ENCODE measurements at regions not wholly inside any gene's neighbourhood (a gene's known extent, or its start where the extent isn't known, plus 50 kb on each side); places are given as distances from the start of the nearest gene placed in this dataset.
A peak's percentile ranks its signal among the peaks of the same experiment; 100 is the strongest.
"Not testable (repeated sequence)": the region's sequence is repeated elsewhere in the genome, so short reads cannot be mapped to it uniquely, and the experiment has no call there.

DNA sequence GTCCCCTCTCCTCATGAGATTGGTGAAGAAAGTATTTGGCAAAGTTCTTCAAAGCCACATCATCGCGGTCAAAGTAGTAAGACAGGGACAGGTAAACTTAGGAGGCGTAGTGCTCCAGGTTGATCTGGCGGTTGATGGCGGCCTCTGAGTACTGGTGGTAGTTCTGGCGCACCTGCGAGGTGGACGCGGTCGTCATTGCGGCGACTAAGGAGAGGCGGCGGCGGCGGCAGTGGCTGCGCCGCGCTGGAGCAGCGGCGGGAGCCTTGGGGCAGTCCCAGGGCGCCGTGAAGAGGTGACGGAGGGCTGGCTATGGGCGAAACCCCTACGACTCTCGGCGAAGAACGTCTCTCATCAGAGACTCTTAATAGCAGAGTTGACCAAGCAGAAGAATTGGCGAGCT, 107.2 kb upstream of the UBE2E3 start:
- no peak for ATAC-seq (replicated peaks in 6 of 8)
- in situ Hi-C loops (cut with MboI; ENCODE audit: low pct_unique_long_range_greater_than_20kb in 2 of 9, low sequenced_read_pairs in 9 of 9, unreplicated experiment in 9 of 9): no loop called here
- H3K27ac ChIP-seq: no peak overlapping the region
- no peaks in the 10 kb centered on the region for H3K4me1 ChIP-seq (replicated peaks in 1 of 2)
- H3K4me3 ChIP-seq: no peak overlapping the region
- 50 to 100% (median 67%) methylated on average over 1 to 4 of the region's 30 CpGs; no CpG with 5 or more reads in 5 of the 10 experiments for WGBS, 10 experiments

DNA sequence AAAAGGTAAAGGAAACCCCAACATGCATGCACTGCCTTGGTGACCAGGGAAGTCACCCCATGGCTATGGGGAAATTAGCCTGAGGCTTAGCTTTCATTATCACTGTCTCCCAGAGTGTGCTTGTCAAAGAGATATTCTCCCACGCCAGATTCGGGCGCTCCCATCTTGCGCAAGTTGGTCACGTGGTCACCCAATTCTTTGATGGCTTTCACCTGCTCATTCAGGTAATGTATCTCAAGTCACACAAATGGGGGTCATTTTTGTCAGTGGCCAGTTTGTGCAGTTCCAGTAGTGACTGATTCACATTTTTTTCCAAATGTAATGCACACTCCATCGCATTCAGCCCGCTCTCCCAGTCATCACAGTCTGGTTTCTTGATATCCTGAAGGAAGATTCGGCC, 107.6 kb upstream of the UBE2E3 start:
- WGBS, 10 experiments: 65 to 100% (median 100%) methylated on average over 1 to 2 of the region's 8 CpGs; no CpG with 5 or more reads in 5 of the 10 experiments
- in situ Hi-C loops (cut with MboI; ENCODE audit: low pct_unique_long_range_greater_than_20kb in 2 of 9, low sequenced_read_pairs in 9 of 9, unreplicated experiment in 9 of 9); H3K4me1 ChIP-seq (replicated peaks in 1 of 2); ATAC-seq (replicated peaks in 6 of 8); H3K27ac ChIP-seq; H3K4me3 ChIP-seq: not testable (repeated sequence)

DNA sequence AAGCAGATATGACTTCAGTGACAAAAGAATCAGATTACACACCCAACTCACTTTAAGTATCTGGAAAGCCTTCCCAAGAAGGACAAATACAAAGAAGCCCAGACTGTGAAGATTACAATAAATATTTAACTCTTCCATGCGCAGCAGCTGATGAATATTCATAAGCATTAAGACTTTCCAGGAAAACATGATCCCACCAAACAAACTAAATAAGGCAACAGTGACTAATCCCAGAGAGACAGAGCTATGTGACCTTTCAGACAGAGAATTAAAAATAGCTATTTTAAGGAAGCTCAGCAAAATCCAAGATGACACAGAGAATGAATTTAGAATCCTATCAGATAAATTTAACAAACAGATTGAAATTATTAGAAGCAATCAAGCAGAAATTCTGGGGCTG, 108.2 kb upstream of the UBE2E3 start:
- peak in 3 of 8 experiments; percentile 95 to 96 (median 95) for ATAC-seq (replicated peaks in 6 of 8)
- WGBS, 10 experiments: 0 to 100% (median 100%) methylated on average over 1 of the region's 1 CpG; no CpG with 5 or more reads in 3 of the 10 experiments
- in situ Hi-C loops (cut with MboI; ENCODE audit: low pct_unique_long_range_greater_than_20kb in 2 of 9, low sequenced_read_pairs in 9 of 9, unreplicated experiment in 9 of 9): no loop called here

DNA sequence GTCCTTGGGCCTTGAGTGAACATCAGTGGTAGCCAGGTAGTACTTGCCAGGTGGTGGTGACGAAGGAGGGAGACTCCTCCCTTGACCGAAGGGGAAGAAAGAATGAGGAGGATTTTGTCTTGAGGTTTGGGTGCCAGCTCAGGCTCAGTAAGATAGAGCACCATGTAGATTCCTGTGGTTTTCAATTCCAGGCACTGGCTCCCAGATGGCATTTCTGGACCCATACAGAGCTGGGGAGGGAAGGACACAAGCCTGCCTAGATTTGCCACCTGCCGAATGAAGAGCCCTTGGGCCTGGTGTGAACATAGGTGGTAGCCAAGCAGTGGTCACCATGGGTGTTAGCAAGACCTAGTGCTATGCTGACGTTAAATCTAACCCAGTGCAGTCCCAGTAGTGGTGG, 108.8 kb upstream of the UBE2E3 start:
- in situ Hi-C loops (cut with MboI; ENCODE audit: low pct_unique_long_range_greater_than_20kb in 2 of 9, low sequenced_read_pairs in 9 of 9, unreplicated experiment in 9 of 9): no loop called here
- WGBS, 10 experiments: 0 to 100% (median 83%) methylated on average over 1 to 3 of the region's 4 CpGs; no CpG with 5 or more reads in 3 of the 10 experiments
- H3K27ac ChIP-seq: no peak overlapping the region

More for the DNA sequence above, 108.2 kb upstream of the UBE2E3 start:
- Histone ChIP-seq H3K27ac (no peak overlapping the region), H3K4me1 (replicated peaks in 1 of 2) (no peaks in the 10 kb centered on the region), H3K4me3 (no peak overlapping the region)

DNA sequence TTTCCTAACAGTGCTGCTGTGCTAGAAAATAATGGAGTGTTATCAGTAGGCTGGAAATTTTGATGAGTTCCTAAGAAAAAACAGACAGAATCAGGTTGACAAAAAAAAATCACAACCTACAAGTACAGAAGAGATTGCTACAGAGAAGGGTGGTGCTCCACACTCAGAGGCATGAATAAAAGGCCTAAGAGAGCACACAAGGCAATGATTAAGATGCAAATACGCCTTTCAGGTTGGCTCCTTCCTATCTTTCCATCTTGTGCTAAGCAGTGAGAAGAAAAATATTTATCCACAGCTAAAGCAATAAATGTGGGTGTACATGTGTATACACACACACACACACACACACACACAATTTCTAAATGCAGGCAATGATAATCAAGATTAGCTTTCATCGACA, 130.6 kb upstream of the UBE2E3 start:
- Histone ChIP-seq H3K4me1 (replicated peaks in 1 of 2) (no peaks in the 10 kb centered on the region), H3K27ac (no peak overlapping the region), H3K4me3 (no peak overlapping the region)
- WGBS, 10 experiments: 33 to 100% (median 82%) methylated on average over 1 to 2 of the region's 2 CpGs; no CpG with 5 or more reads in 2 of the 10 experiments
- in situ Hi-C loops (cut with MboI; ENCODE audit: low pct_unique_long_range_greater_than_20kb in 2 of 9, low sequenced_read_pairs in 9 of 9, unreplicated experiment in 9 of 9): no loop called here
- peak in 3 of 8 experiments; percentile 73 to 99 (median 97) for ATAC-seq (replicated peaks in 6 of 8)

More for the DNA sequence above, 108.8 kb upstream of the UBE2E3 start:
- no peaks in the 10 kb centered on the region for H3K4me1 ChIP-seq (replicated peaks in 1 of 2)
- no peak overlapping the region for H3K4me3 ChIP-seq
- peak in 1 of 8 experiments; percentile 23 for ATAC-seq (replicated peaks in 6 of 8)

DNA sequence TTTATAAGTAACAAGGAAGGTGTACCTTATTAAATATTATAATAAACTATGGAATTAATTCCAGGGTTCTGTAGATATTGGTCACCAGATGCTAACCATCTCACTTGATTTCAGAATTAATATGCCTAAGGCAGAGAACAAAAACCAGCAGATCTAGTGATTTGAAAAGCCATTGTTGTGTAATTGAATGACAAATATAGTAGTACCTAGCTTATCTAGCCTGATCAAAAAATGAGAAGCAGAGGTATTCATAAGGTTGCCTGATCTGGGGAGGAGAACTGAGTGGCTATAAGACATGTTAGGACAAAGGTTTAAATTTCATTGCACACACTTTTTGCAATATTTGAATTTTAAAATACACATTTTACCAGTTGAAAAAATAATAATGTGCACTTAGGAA, 132.0 kb upstream of the UBE2E3 start:
- Histone ChIP-seq H3K4me3 (no peak overlapping the region), H3K4me1 (replicated peaks in 1 of 2) (no peaks in the 10 kb centered on the region), H3K27ac (no peak overlapping the region)
- in situ Hi-C loops (cut with MboI; ENCODE audit: low pct_unique_long_range_greater_than_20kb in 2 of 9, low sequenced_read_pairs in 9 of 9, unreplicated experiment in 9 of 9): no loop called here
- ATAC-seq (replicated peaks in 6 of 8): no peak

DNA sequence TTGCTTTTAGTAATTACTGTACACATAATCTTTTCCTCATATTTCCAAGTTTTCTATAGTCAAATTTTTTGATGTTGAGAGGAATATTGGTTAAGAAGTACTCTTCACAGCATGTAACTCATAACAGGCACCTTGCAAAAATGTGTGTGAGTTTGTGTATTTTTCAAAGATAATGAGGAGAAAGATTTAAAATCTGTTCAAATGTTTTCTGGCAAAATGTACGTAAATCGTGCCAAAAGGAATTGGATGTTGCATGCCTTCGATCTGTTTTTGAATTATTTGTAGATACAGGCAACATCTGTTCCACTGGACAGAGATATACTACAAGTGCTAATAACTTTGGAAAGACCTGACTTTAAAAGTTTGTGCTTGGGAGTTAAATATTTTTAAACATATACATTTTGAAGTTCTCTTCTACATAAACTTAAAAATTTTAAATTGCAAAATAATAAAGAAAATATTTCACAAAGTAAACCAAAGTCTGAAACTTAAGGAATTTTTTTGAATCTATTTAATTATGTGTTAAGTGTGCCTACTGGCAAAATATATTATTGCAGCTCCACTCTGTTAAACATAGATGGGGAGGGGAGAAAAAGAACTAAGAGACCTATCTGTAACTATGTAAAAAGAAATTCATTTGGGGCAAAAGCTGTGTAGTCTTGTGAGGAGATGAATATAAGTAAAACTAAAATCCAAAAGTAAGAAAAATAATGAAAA, 133.5 kb upstream of the UBE2E3 start:
- H3K4me1 ChIP-seq (replicated peaks in 1 of 2): no peaks in the 10 kb centered on the region
- 9 to 96% (median 67%) methylated on average over 2 to 3 of the region's 3 CpGs; no CpG with 5 or more reads in 1 of the 10 experiments for WGBS, 10 experiments
- ATAC-seq (replicated peaks in 6 of 8): no peak
- in situ Hi-C loops (cut with MboI; ENCODE audit: low pct_unique_long_range_greater_than_20kb in 2 of 9, low sequenced_read_pairs in 9 of 9, unreplicated experiment in 9 of 9): no loop called here
- H3K27ac ChIP-seq: no peak overlapping the region
- no peak overlapping the region for H3K4me3 ChIP-seq

DNA sequence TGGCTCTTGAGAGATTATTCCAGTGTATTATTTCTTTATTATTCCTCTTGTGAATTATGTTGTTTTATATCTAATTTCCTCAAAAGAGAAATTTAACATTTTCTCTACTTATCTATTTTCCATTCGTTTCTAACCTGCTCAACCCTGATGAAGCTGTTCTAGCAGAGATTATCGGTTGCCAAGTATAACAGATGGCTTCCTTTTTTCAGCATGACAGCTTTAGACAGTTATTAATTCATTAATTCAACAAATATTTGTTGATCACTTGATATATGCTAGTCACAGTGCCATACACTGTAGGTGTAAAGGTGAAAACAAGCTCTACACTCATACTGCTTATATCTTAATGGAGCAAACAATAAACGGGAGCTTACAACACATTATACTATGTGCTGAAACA, 137.9 kb upstream of the UBE2E3 start:
- ATAC-seq (replicated peaks in 6 of 8): no peak
- in situ Hi-C loops (cut with MboI; ENCODE audit: low pct_unique_long_range_greater_than_20kb in 2 of 9, low sequenced_read_pairs in 9 of 9, unreplicated experiment in 9 of 9): no loop called here
- WGBS, 10 experiments: 30 to 89% (median 75%) methylated on average over 2 to 3 of the region's 3 CpGs

DNA sequence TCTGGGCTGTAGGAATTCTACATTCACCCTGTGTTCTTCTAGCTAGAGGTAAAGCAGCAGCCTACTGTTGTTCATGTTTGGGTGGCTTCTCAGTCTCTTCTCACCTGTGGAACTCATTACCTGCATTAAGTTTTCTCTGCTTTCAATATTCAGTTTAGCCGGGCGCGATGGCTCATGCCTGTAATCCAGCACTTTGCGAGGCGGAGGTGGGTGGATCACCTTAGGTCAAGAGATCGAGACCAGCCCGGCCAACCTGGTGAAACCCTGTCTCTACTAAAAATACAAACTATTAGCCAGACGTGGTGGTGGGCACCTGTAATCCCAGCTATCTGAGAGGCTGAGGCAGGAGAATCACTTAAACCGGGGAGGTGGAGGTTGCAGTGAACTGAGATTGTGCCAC, 139.8 kb upstream of the UBE2E3 start:
- no peaks in the 10 kb centered on the region for H3K4me1 ChIP-seq (replicated peaks in 1 of 2)
- in situ Hi-C loops (cut with MboI; ENCODE audit: low pct_unique_long_range_greater_than_20kb in 2 of 9, low sequenced_read_pairs in 9 of 9, unreplicated experiment in 9 of 9): no loop called here
- 60 to 100% (median 88%) methylated on average over 1 to 8 of the region's 9 CpGs; no CpG with 5 or more reads in 2 of the 10 experiments for WGBS, 10 experiments
- no peak for ATAC-seq (replicated peaks in 6 of 8)
- no peak overlapping the region for H3K27ac ChIP-seq
- H3K4me3 ChIP-seq: no peak overlapping the region

More for the DNA sequence above, 137.9 kb upstream of the UBE2E3 start:
- H3K27ac ChIP-seq: no peak overlapping the region
- H3K4me3 ChIP-seq: no peak overlapping the region
- no peaks in the 10 kb centered on the region for H3K4me1 ChIP-seq (replicated peaks in 1 of 2)

DNA sequence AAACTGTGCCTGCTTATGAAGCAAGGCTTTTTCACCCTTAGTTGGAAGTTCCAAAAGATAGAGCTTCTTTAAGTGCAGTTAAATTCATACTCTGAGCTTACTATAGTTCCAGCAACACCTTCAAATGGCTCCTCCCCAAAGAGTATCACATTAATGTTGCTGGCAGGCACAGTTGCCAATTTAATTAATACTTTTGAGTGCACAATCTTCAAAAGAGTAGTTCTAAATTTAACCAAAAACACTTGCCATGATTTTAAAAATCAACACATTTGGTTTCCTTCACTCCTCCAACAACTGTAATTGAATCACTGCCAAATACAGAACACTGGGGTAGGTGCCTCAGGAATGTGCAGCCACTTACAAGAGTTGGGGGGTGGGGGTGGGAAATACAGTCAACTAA, 150.6 kb upstream of the UBE2E3 start:
- in situ Hi-C loops (cut with MboI; ENCODE audit: low pct_unique_long_range_greater_than_20kb in 2 of 9, low sequenced_read_pairs in 9 of 9, unreplicated experiment in 9 of 9): no loop called here

DNA sequence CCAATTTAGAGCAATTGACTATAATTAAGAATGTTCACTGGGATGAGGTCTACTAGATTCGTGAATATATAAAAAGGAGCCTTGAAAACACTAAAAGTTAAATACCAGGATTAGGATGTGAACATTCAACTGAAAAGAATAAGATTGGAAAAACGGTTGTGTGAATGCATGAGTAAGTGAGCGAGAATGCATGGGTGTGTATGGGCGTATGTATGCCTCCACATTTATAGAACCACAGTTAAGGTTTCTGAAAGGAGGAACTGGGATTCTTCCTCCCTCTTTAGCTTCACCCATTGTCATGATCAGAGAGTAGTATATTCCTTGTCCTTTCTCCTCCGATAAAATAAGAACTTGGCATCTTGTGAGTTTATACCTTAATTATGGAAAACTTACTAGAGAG, 151.1 kb upstream of the UBE2E3 start:
- in situ Hi-C loops (cut with MboI; ENCODE audit: low pct_unique_long_range_greater_than_20kb in 2 of 9, low sequenced_read_pairs in 9 of 9, unreplicated experiment in 9 of 9): no loop called here
- ATAC-seq (replicated peaks in 6 of 8): peak in 3 of 8 experiments; percentile 86 to 95 (median 92)
- Histone ChIP-seq H3K4me1 (replicated peaks in 1 of 2) (no peaks in the 10 kb centered on the region), H3K27ac (no peak overlapping the region), H3K4me3 (no peak overlapping the region)
- 5 to 94% (median 69%) methylated on average over 2 to 5 of the region's 5 CpGs for WGBS, 10 experiments

More for the DNA sequence above, 150.6 kb upstream of the UBE2E3 start:
- H3K4me1 ChIP-seq (replicated peaks in 1 of 2): no peaks in the 10 kb centered on the region
- no peak overlapping the region for H3K27ac ChIP-seq
- peak in 2 of 8 experiments; percentile 14 to 27 for ATAC-seq (replicated peaks in 6 of 8)
- no peak overlapping the region for H3K4me3 ChIP-seq

DNA sequence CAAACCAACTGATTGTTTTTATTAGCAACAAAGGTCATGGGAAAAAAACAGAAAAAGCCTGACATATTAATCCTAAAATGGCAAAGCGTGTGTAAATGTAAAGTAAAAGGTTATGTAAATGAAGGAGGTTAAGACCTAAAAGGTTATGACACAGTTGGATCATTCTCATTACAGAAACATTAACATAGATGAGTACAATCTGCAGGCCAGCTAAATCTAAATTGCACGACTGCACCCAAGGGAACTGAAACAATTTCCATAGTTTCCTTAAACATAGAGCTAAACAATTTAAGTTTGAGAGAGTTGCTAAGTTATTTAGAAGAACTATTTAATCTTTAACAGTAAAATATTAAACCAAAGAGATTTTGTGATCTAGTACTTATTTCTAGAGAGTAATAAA, 151.6 kb upstream of the UBE2E3 start:
- in situ Hi-C loops (cut with MboI; ENCODE audit: low pct_unique_long_range_greater_than_20kb in 2 of 9, low sequenced_read_pairs in 9 of 9, unreplicated experiment in 9 of 9): no loop called here
- Histone ChIP-seq H3K4me1 (replicated peaks in 1 of 2) (no peaks in the 10 kb centered on the region), H3K27ac (no peak overlapping the region), H3K4me3 (no peak overlapping the region)
- WGBS, 10 experiments: 0 to 95% (median 72%) methylated on average over 1 to 2 of the region's 2 CpGs
- ATAC-seq (replicated peaks in 6 of 8): peak in 3 of 8 experiments; percentile 76 to 84 (median 78)

DNA sequence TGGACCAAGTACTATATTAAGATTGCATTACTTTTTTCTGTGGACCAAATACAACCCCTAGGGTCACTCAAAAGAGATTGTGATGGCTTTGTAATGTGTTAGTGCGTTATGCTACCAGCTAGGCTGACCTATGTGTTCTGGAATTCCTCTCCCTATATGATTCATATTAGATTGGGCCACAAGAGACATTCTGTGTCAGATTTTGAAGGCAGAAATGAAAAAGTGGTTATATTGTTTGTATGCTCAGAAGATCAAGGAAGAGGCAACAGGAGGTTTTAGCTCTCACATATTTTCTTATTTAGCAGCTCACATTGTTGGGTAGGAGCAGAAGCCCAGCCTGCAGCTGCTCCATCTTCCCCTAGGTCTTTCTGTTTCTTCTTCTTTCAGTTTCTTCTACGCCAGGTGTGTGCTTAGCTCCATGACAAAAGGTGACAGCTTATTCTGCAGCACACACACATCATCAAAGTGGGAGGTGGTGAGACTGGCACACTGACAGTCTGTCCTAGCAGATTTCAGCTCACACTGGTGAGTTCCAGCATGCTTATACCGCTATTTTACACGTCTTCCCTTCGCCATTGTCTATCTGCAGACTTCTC, 156.8 kb upstream of the UBE2E3 start:
- Histone ChIP-seq H3K4me1 (replicated peaks in 1 of 2) (no peaks in the 10 kb centered on the region), H3K27ac (no peak overlapping the region), H3K4me3 (no peak overlapping the region)
- no peak for ATAC-seq (replicated peaks in 6 of 8)
- in situ Hi-C loops (cut with MboI; ENCODE audit: low pct_unique_long_range_greater_than_20kb in 2 of 9, low sequenced_read_pairs in 9 of 9, unreplicated experiment in 9 of 9): no loop called here
- WGBS, 10 experiments: 67 to 100% (median 85%) methylated on average over 1 to 5 of the region's 5 CpGs; no CpG with 5 or more reads in 1 of the 10 experiments

DNA sequence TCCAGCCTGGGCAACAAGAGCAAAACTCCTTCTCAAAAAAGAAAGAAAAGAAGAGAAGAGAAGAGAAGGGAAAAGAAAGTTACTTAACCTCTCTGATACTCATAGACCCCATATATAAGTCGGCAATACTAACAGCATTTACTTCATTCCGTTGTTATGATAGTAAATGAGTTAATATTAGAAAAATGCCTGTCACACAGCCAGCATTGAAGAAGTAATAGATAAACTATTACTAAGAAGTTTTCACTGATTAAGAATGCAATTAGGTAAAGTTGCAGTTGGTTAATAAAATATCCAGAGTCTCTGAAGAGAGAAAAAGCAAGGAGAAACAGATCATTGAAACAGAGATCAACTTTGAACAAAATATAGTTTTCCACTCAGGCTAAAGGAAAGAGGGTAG, 161.3 kb upstream of the UBE2E3 start:
- in situ Hi-C loops (cut with MboI; ENCODE audit: low pct_unique_long_range_greater_than_20kb in 2 of 9, low sequenced_read_pairs in 9 of 9, unreplicated experiment in 9 of 9): no loop called here
- no peaks in the 10 kb centered on the region for H3K4me1 ChIP-seq (replicated peaks in 1 of 2)
- no peak for ATAC-seq (replicated peaks in 6 of 8)
- 43 to 100% (median 89%) methylated on average over 1 to 2 of the region's 2 CpGs; no CpG with 5 or more reads in 2 of the 10 experiments for WGBS, 10 experiments
- H3K27ac ChIP-seq: no peak overlapping the region
- H3K4me3 ChIP-seq: no peak overlapping the region
